Astrocyte of the spinal cord (primary cell): ENCODE measurements at regions not wholly inside any gene's neighbourhood (a gene's known extent, or its start where the extent isn't known, plus 50 kb on each side); places are given as distances from the start of the nearest gene placed in this dataset.

Experiments
- DNase-seq: peaks from one replicate; pipeline ENCODE4 v3.0.0; 2011; ENCODE audit warnings: low read depth, low spot score
- H3K4me3 ChIP-seq: 2 replicates; pipeline ENCODE4 v1.5.1; 2011; ENCODE audit warnings: low read depth, mild to moderate bottlenecking, low read length, moderate library complexity
- CTCF ChIP-seq: IDR thresholded peaks from 2 replicates; pipeline ENCODE4 v1.5.1; 2012; ENCODE audit warnings: low read depth, mild to moderate bottlenecking, low read length, inconsistent platforms
- in situ Hi-C: cut with HindIII; loops from 2 replicates; pipeline ENCODE4 v1.10.0; 2017; ENCODE audit warnings: low sequenced_read_pairs

DNA sequence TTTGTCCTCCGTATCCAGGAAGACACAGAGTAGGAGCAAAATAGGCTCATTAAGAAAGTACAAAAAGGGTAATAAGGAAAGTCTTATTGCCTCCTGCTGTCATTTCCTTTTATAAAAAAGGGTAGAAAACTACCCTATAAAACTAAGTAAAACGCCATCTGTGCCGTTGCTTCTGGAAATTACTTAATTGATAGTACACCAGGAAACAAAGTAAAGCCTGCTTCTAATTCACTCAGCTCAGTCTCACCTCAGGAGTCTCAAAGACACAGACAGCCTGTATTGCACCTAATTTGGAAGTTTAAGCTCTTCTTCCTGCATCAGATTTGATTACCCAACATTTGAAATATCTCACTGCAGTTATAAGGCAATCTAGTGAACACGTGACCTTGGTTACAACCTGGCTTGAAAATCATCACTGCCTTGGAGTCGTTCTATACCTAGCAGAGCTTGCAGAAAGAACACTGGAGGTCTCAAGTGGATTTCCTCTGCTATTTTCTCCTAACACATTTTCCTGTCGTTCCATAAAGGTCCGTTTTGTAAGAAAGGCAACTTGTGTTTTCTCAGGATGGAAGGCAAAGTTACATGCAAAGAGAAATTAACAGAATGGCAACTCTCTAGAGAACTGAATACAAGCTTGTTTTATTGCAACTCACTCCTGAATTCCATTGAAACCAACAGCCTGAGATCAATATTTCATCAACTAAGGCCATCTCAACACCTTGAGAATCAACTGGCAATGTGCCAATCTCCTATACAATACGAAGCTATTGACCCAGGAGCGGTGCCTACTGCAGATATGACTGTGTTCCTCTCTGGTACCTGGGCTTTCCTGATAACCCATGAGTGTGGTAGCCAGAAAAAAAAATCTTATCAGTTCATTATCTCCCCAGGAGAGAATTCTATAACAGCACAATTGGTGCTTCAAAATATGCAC is 203.3 kb upstream of the LMCD1 start:
- no peak for DNase-seq
- H3K4me3 ChIP-seq = no peak overlapping the region
- in situ Hi-C loops = no loop called here
- no peak for TF ChIP-seq CTCF

GRCh38 chr3:8301977-8302735 is 199.5 kb upstream of the LMCD1 start:
- in situ Hi-C loops = no loop called here
- peak; percentile 71 for TF ChIP-seq CTCF

GRCh38 chr3:8303466-8303865 is 198.2 kb upstream of the LMCD1 start:
- H3K4me3 ChIP-seq = no peak overlapping the region
- no peak for TF ChIP-seq CTCF
- DNase-seq = no peak
- in situ Hi-C loops = no loop called here

More at GRCh38 chr3:8301977-8302735, 199.5 kb upstream of the LMCD1 start:
- DNase-seq = peak; percentile 70
- H3K4me3 ChIP-seq = no peak overlapping the region

DNA sequence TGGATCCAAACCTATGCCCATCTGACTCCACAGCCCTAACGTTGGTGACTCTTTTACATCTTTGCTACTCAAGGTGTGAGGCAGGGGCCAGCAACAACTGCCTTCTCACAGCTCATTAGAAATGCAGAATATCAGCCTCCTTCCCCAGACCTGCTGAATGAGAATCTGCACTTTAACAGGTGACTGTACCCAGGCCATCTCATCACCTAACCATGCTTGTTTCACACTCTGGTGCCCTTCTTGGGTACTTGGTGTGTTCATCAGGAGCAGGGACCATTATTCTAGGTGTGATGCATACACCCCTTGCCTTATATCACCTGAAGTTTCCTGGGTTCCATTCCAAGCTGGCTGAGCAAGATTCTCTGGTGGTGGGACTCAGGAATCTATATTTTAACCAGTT is 196.3 kb upstream of the LMCD1 start:
- in situ Hi-C loops = no loop called here
- H3K4me3 ChIP-seq = no peak overlapping the region
- no peak for DNase-seq
- no peak for TF ChIP-seq CTCF

DNA sequence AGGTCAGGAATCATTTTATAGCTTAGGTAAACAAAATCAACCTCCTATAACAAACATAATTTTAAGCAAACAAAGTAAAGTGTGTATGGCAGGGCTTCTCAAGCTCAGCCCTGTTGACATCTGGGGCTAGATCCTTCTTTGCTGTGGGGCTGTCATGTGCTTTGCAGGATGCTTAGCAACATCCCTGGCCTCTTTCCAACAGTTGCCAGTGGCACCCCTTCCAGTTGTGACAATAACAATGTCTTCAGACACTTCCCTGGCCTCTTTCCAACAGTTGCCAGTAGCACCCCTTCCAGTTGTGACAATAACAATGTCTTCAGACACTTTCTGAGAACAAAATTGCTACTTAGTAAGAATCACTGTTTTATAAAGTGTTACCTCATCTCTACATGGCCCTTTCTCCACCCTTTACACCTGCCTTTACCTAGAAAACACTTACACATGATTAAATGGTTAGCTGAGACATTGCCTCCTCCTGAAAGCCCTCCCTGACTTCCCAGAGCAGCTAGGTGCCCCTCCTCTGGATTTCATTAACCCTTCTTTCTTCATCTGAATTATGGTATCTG is 194.0 kb upstream of the LMCD1 start:
- no peak for DNase-seq
- no peak overlapping the region for H3K4me3 ChIP-seq
- in situ Hi-C loops = no loop called here
- TF ChIP-seq CTCF = no peak

DNA sequence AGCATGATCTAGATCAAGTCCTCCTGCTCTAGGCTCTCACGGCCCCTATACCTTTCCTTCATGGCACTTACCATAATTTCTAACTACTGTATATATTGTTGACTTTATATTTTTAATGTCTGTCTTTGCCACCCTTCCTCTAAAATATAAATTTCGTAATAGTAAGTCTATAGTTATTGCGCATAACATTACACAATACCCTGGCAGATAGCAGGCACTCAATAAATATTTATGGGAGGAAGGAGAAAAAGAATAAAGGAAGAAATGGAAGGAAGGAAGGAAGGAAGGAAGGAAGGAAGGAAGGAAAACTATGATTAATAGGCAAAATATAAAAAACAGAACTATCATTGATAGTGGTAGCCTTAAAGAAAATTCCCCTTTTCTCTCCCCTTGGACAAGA is 190.3 kb upstream of the LMCD1 start:
- DNase-seq = no peak
- H3K4me3 ChIP-seq = no peak overlapping the region
- in situ Hi-C loops = no loop called here
- no peak for TF ChIP-seq CTCF
